ENCODE measurements at regions not wholly inside any gene's neighbourhood (a gene's known extent, or its start where the extent isn't known, plus 50 kb on each side); places are given as distances from the start of the nearest gene placed in this dataset.

DNA sequence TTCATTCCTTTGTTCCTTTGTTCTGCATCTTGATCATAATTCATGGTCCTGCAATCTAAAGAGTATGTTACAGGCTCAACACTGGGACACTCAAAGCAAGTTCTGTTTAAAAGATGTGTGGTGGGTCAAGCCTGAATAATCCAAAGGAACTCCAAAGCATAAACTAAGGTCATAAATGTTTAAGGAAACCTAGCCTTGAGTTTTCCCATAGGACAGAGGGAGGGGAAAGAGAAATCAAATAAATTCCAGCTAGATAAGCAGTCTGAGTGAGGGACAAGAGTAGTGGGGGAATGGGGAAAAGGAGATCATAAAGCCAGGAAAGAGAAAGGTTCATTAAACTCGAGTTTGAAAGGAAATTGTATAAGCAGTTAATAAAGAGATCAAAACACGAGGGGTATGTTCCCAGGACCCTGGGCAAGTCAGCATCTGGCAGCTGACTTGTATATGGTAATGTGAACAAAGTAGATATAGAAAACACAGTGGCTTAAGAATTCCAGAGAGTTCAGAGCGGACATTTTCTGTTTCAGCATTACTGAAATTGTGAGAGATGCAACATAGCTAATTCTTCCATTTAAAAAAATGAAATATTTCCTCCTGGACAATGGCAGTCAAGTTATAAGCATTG, 125.8 kb upstream of the EDNRA start:
- Histone ChIP-seq H3K4me3 (replicated peaks; ENCODE audit: insufficient read depth, low read length) (no peak overlapping the region), H3K27me3 (ENCODE audit: insufficient read depth, poor library complexity, severe bottlenecking) (no peaks in the 10 kb centered on the region), H3K27ac (replicated peaks) (no peak overlapping the region)
- no peak for DNase-seq (ENCODE audit: low read depth in 1 of 2, low spot score in 1 of 2)
- TF ChIP-seq POLR2AphosphoS5 (IDR thresholded peaks at IDR 0.05; ENCODE audit: low read depth): no peak
- TF ChIP-seq, protein P1, sequence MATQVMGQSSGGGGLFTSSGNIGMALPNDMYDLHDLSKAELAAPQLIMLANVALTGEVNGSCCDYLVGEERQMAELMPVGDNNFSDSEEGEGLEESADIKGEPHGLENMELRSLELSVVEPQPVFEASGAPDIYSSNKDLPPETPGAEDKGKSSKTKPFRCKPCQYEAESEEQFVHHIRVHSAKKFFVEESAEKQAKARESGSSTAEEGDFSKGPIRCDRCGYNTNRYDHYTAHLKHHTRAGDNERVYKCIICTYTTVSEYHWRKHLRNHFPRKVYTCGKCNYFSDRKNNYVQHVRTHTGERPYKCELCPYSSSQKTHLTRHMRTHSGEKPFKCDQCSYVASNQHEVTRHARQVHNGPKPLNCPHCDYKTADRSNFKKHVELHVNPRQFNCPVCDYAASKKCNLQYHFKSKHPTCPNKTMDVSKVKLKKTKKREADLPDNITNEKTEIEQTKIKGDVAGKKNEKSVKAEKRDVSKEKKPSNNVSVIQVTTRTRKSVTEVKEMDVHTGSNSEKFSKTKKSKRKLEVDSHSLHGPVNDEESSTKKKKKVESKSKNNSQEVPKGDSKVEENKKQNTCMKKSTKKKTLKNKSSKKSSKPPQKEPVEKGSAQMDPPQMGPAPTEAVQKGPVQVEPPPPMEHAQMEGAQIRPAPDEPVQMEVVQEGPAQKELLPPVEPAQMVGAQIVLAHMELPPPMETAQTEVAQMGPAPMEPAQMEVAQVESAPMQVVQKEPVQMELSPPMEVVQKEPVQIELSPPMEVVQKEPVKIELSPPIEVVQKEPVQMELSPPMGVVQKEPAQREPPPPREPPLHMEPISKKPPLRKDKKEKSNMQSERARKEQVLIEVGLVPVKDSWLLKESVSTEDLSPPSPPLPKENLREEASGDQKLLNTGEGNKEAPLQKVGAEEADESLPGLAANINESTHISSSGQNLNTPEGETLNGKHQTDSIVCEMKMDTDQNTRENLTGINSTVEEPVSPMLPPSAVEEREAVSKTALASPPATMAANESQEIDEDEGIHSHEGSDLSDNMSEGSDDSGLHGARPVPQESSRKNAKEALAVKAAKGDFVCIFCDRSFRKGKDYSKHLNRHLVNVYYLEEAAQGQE (IDR thresholded peaks at IDR 0.05; ENCODE audit: insufficient replicate concordance, low read depth): no peak
- TF ChIP-seq GABPA (IDR thresholded peaks at IDR 0.05; ENCODE audit: low read depth): no peak
- no peak for TF ChIP-seq SPI1 (IDR thresholded peaks at IDR 0.05; ENCODE audit: borderline replicate concordance, low read depth)
- TF ChIP-seq CTCF (IDR thresholded peaks at IDR 0.05; ENCODE audit: insufficient read depth, low read length): no peak

DNA sequence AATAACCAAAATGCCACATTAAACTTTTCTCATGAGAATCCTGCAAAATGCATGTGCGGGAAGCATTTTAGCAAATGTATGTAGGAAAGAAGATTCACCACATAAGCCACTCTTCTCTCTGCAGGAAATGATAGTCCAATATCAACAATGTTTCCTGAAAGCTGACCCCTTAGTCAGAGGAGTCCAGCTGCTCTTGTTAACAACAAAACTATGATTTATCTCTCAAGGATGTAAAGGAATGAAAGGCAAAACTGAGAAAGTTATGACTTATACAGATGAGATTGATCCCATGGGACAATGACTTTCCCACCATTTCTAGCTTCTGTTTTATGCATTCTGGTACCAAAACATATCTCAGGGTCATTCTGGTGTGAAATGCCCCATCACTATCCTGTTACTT, 125.0 kb upstream of the EDNRA start:
- no peak for TF ChIP-seq CTCF (IDR thresholded peaks at IDR 0.05; ENCODE audit: insufficient read depth, low read length)
- TF ChIP-seq, protein P1 (IDR thresholded peaks at IDR 0.05; ENCODE audit: insufficient replicate concordance, low read depth): no peak
- TF ChIP-seq GABPA (IDR thresholded peaks at IDR 0.05; ENCODE audit: low read depth): no peak
- no peak for TF ChIP-seq POLR2AphosphoS5 (IDR thresholded peaks at IDR 0.05; ENCODE audit: low read depth)
- no peak for TF ChIP-seq SPI1 (IDR thresholded peaks at IDR 0.05; ENCODE audit: borderline replicate concordance, low read depth)
- DNase-seq (ENCODE audit: low read depth in 1 of 2, low spot score in 1 of 2): no peak
- Histone ChIP-seq H3K27ac (replicated peaks) (no peak overlapping the region), H3K27me3 (ENCODE audit: insufficient read depth, poor library complexity, severe bottlenecking) (no peaks in the 10 kb centered on the region), H3K4me3 (replicated peaks; ENCODE audit: insufficient read depth, low read length) (no peak overlapping the region)

GRCh38 chr4:147360301-147360700, 120.6 kb upstream of the EDNRA start:
- no peak for DNase-seq (ENCODE audit: low read depth in 1 of 2, low spot score in 1 of 2)
- no peak overlapping the region for H3K27ac ChIP-seq (replicated peaks)
- H3K4me3 ChIP-seq (replicated peaks; ENCODE audit: insufficient read depth, low read length): no peak overlapping the region
- no peak for TF ChIP-seq POLR2AphosphoS5 (IDR thresholded peaks at IDR 0.05; ENCODE audit: low read depth)
- no peak for TF ChIP-seq GABPA (IDR thresholded peaks at IDR 0.05; ENCODE audit: low read depth)
- TF ChIP-seq CTCF (IDR thresholded peaks at IDR 0.05; ENCODE audit: insufficient read depth, low read length): no peak
- no peak for TF ChIP-seq SPI1 (IDR thresholded peaks at IDR 0.05; ENCODE audit: borderline replicate concordance, low read depth)
- TF ChIP-seq, protein P1 (IDR thresholded peaks at IDR 0.05; ENCODE audit: insufficient replicate concordance, low read depth): no peak
- no peaks in the 10 kb centered on the region for H3K27me3 ChIP-seq (ENCODE audit: insufficient read depth, poor library complexity, severe bottlenecking)
